ENCODE measurements at regions not wholly inside any gene's neighbourhood (a gene's known extent, or its start where the extent isn't known, plus 50 kb on each side); places are given as distances from the start of the nearest gene placed in this dataset.

DNA sequence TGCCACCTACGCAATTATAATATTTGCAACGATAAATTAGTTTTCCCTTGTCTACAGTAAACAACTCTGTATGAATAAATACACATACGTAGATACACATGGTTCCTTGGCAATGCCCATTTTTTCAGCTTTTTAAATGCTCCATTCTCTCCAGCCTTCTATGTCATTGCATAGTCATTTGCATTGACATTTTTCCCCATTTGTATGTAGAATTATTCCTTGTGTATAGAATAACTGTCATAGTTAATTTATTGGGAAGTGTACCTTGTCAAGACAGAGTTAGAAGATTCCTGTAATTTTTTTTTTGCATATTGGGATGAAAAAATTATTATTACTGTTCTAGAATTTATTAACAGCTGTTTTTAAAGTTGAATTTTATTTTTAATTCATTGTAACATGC is 736.7 kb upstream of the DPPA4 start:
- H3K9me3 ChIP-seq = no peaks in the 10 kb centered on the region
- H3K4me3 ChIP-seq (ENCODE audit: low read depth, low read length) = no peak overlapping the region
- DNase-seq = no peak
- no peak for TF ChIP-seq CTCF (IDR thresholded peaks at IDR 0.05; ENCODE audit: low read depth, low read length)
- H3K36me3 ChIP-seq = no peaks in the 10 kb centered on the region
- H3K4me1 ChIP-seq = no peaks in the 10 kb centered on the region
- no peaks in the 10 kb centered on the region for H3K27me3 ChIP-seq

DNA sequence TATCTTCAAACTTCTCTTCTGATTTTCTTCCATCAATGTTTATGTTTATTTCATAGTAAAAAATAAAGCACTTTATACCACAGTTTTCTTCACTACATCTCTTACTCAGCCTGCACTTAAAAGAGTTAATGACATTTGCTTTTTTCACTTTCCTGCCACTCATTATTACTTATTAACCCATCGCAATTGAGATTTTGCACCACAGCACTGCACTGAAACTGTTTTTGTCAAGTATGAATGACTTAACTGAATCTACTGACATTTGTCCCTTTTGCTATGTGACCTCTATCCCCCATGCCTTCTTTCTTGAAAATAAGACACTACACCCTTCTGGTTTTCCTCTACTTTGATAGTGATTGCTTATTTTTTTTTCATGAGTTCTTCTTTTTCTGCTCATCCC is 739.7 kb upstream of the DPPA4 start:
- DNase-seq = no peak
- Histone ChIP-seq H3K27me3 (no peaks in the 10 kb centered on the region), H3K9me3 (no peaks in the 10 kb centered on the region), H3K4me1 (no peaks in the 10 kb centered on the region), H3K36me3 (no peaks in the 10 kb centered on the region), H3K4me3 (ENCODE audit: low read depth, low read length) (no peak overlapping the region)
- TF ChIP-seq CTCF (IDR thresholded peaks at IDR 0.05; ENCODE audit: low read depth, low read length) = no peak

DNA sequence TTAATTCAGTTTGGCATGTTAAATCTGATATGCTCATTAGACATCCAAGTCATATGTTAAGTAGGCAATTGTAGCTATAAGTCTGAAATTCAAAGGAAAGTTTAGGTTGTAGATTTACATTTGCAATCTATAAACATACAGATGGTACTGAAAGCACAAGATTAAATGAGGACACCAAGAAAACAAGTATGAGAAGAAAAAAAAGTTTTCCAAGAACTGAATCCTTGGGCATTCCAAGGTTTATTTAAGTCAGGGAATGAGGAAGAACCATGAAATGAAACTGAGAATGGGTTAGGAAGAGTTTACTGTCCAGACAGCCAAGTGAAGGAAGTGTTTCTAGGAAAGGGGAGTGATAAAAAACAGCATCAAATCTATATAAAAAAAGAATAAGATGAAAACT is 756.1 kb upstream of the DPPA4 start:
- DNase-seq = no peak
- Histone ChIP-seq H3K4me3 (ENCODE audit: low read depth, low read length) (no peak overlapping the region), H3K4me1 (no peaks in the 10 kb centered on the region), H3K36me3 (no peaks in the 10 kb centered on the region), H3K27me3 (no peaks in the 10 kb centered on the region), H3K9me3 (no peaks in the 10 kb centered on the region)
- no peak for TF ChIP-seq CTCF (IDR thresholded peaks at IDR 0.05; ENCODE audit: low read depth, low read length)

DNA sequence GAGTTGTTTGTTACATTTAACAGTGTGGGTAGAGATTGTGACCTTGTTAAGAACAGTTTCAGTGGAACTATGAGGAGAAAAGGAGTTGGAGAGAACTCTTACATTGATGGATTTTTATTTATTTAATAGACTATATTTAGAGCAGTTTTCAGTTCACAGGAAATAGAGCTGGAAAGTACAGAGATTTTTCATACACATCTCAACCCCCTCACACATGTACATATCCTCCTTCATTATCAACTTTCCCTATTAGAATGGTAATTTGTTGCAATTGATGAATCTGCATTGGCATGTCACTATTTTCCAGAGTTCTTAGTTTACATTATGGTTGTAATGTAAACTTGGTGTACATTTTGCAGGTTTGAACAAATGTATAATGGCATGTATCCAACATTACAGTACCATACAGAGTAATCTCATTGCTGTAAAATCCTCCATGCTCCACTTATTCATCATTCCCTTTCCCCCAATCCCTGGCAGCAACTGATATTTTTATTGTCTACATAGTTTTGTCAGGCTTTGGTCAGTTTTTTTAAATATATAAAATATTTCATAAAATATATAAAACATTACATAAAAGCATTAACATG is 756.6 kb upstream of the DPPA4 start:
- Histone ChIP-seq H3K36me3 (no peaks in the 10 kb centered on the region), H3K9me3 (no peaks in the 10 kb centered on the region), H3K4me1 (no peaks in the 10 kb centered on the region), H3K4me3 (ENCODE audit: low read depth, low read length) (no peak overlapping the region), H3K27me3 (no peaks in the 10 kb centered on the region)
- no peak for TF ChIP-seq CTCF (IDR thresholded peaks at IDR 0.05; ENCODE audit: low read depth, low read length)
- no peak for DNase-seq

DNA sequence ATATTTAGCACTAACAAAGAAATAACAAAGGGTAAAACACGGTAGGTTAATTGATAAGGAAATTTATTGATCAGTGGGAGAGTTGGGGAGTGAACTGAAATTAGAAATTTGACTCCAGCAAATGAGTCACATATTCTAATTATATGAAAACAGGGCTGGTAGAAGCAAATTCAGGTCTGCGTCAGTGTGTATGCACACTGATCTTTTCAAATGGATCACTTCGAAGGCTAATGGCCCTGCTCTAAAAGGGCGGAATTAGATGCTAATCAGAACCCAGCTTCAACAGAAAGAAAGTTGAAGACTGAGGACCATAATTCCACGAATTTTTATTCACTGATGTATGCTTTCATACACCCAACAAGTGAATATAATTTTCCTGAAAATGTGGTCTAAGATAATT is 762.4 kb upstream of the DPPA4 start:
- Histone ChIP-seq H3K4me3 (ENCODE audit: low read depth, low read length) (no peak overlapping the region), H3K4me1 (no peaks in the 10 kb centered on the region), H3K27me3 (no peaks in the 10 kb centered on the region), H3K36me3 (no peaks in the 10 kb centered on the region), H3K9me3 (no peaks in the 10 kb centered on the region)
- TF ChIP-seq CTCF (IDR thresholded peaks at IDR 0.05; ENCODE audit: low read depth, low read length) = no peak
- no peak for DNase-seq

DNA sequence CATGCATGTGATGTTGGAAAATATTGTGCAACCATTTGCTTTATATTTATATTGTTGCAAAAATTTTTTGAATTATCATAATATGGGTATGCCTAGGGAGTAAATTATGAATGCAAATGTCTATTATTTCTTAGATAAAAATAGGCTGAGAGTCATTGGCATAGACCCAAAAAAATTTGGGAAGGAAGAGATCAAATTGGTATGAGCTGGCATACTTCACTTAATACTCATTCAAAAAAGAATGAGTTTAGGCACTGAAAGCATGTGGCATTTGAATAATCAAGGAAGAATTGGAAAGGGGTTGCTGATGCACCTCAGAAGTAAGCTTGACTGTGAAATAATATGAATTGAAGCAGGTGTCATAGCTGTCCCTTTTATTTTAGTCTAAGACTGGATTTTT is 764.0 kb upstream of the DPPA4 start:
- Histone ChIP-seq H3K4me1 (no peaks in the 10 kb centered on the region), H3K27me3 (no peaks in the 10 kb centered on the region), H3K36me3 (no peaks in the 10 kb centered on the region), H3K4me3 (ENCODE audit: low read depth, low read length) (no peak overlapping the region), H3K9me3 (no peaks in the 10 kb centered on the region)
- DNase-seq = no peak
- no peak for TF ChIP-seq CTCF (IDR thresholded peaks at IDR 0.05; ENCODE audit: low read depth, low read length)

All from BE2C (cell line).